ENCODE measurements at regions not wholly inside any gene's neighbourhood (a gene's known extent, or its start where the extent isn't known, plus 50 kb on each side); places are given as distances from the start of the nearest gene placed in this dataset.

GRCh38 chr2:240344904-240345303 lies 90.6 kb upstream of the GPC1 start:
- Mint-ChIP-seq H3K27me3 (peaks cover 27% of the 10 kb centered on the region), H3K36me3 (ENCODE audit: insufficient read depth) (peaks cover 2% of the 10 kb centered on the region), H3K27ac (ENCODE audit: low read depth) (no peak overlapping the region), H3K9me3 (no peaks in the 10 kb centered on the region), H3K4me1 (no peaks in the 10 kb centered on the region), H3K4me3 (no peak overlapping the region)
- no peak for ATAC-seq (replicated peaks; ENCODE audit: extremely low read depth, poor library complexity, severe bottlenecking)
- DNase-seq (ENCODE audit: low spot score in 2 of 2): no peak

DNA sequence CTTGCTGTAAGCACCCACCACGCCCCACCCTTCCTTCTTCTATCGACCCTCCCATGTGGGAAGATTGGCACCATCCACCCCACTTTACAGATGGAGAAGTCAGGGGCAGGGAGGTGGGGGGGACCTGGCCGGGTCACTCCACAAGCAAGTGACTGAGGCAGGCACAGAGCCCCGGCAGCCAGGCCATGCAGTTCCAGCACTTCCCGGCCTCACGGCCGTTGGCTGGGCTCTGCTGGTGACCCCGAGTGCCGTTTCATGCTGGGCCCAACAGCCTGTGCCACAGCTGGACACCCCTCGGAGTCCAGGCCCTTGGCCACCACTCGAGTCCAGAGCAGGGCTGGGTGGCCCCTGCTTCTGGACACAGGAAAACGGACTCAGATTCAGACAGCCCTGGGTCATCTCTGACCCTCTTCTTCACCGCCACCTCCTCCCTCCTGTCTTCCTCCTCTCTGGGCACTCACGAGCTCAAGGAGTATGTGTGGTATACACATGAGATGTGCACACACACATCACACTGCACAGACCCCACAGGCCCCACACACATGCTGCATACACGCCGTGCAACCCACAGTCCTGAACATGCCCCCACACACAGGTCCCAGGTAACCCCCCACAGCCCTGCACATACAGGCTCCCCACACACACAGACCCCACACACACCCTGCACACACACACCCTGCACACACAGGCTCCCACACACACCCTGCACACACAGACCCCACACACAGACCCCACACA lies 89.3 kb upstream of the GPC1 start:
- Mint-ChIP-seq H3K27me3 (peaks cover 37% of the 10 kb centered on the region), H3K4me1 (no peaks in the 10 kb centered on the region), H3K36me3 (ENCODE audit: insufficient read depth) (peaks cover 2% of the 10 kb centered on the region), H3K27ac (ENCODE audit: low read depth) (no peak overlapping the region), H3K9me3 (no peaks in the 10 kb centered on the region), H3K4me3 (no peak overlapping the region)
- ATAC-seq (replicated peaks; ENCODE audit: extremely low read depth, poor library complexity, severe bottlenecking): no peak
- no peak for DNase-seq (ENCODE audit: low spot score in 2 of 2)

DNA sequence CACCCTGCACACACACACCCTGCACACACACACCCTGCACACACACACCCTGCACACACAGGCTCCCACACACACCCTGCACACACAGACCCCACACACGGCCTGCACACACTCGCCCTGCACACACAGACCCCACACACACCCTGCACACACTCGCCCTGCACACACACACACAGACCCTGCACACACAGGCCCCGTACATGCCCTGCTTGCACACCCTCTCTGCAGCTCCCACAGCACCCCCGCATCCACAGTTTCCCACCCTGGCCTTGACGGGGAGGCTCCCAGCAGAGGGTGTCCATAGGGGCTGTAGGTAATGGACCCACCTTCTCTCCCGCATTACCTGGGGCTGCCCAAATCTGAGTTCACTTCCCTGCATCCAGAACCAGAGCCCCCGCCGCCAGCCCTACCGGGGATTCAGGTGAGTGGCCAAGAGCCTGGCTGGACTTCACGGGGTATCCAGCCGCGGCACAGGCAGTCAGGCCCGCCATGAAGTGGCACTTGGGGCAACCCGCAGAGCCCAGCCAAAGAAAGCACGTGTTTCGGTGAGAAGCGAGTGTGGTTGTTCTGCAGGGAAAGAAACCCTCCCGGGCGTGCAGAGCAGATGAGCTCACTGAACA lies 88.6 kb upstream of the GPC1 start:
- Mint-ChIP-seq H3K9me3 (no peaks in the 10 kb centered on the region), H3K27me3 (peaks cover 37% of the 10 kb centered on the region), H3K4me3 (no peak overlapping the region), H3K36me3 (ENCODE audit: insufficient read depth) (peaks cover 2% of the 10 kb centered on the region), H3K4me1 (no peaks in the 10 kb centered on the region), H3K27ac (ENCODE audit: low read depth) (no peak overlapping the region)
- ATAC-seq (replicated peaks; ENCODE audit: extremely low read depth, poor library complexity, severe bottlenecking) (no peak), DNase-seq (ENCODE audit: low spot score in 2 of 2) (no peak)

DNA sequence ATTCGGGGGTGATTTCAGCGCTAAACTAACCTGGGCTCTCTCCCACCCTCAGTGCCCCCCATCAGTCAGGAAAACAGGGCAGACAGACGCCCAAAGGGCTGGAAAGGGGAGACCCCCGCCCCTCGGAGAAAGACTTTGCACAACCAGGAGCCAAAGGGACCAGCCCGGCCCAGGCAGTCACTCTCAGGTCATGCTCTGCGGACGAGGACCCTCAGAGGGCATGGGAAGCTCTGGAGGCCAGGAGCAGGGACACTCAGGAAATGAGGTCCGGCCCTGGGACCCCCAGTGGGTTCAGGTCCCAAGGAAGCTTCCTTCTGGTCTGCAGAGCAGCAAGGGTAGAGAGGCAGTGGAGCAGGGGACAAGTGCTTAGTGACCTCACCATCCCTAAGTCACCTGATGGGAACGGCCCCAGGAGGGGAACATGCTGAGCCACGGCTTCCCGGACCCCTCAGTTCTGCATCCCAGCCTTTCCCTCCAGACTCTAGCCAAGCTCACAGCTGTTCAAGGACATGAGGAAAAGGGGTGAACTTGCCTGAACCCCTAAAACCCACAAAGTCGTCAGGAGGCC lies 88.0 kb upstream of the GPC1 start:
- no peak for ATAC-seq (replicated peaks; ENCODE audit: extremely low read depth, poor library complexity, severe bottlenecking)

GRCh38 chr2:240347949-240348500 lies 87.4 kb upstream of the GPC1 start:
- H3K36me3 Mint-ChIP-seq (ENCODE audit: insufficient read depth): peaks cover 2% of the 10 kb centered on the region
- H3K27me3 Mint-ChIP-seq: peaks cover 37% of the 10 kb centered on the region
- no peak overlapping the region for H3K4me3 Mint-ChIP-seq
- no peak for DNase-seq (ENCODE audit: low spot score in 2 of 2)
- ATAC-seq (replicated peaks; ENCODE audit: extremely low read depth, poor library complexity, severe bottlenecking): no peak
- no peaks in the 10 kb centered on the region for H3K9me3 Mint-ChIP-seq
- no peaks in the 10 kb centered on the region for H3K4me1 Mint-ChIP-seq
- no peak overlapping the region for H3K27ac Mint-ChIP-seq (ENCODE audit: low read depth)

More for the DNA sequence above, 88.0 kb upstream of the GPC1 start:
- Mint-ChIP-seq H3K4me3 (no peak overlapping the region), H3K4me1 (no peaks in the 10 kb centered on the region), H3K36me3 (ENCODE audit: insufficient read depth) (peaks cover 2% of the 10 kb centered on the region), H3K27me3 (peaks cover 37% of the 10 kb centered on the region), H3K9me3 (no peaks in the 10 kb centered on the region), H3K27ac (ENCODE audit: low read depth) (no peak overlapping the region)
- no peak for DNase-seq (ENCODE audit: low spot score in 2 of 2)

GRCh38 chr2:240348522-240348921 lies 86.9 kb upstream of the GPC1 start:
- H3K36me3 Mint-ChIP-seq (ENCODE audit: insufficient read depth): peaks cover 2% of the 10 kb centered on the region
- DNase-seq (ENCODE audit: low spot score in 2 of 2): no peak
- H3K27ac Mint-ChIP-seq (ENCODE audit: low read depth): no peak overlapping the region
- ATAC-seq (replicated peaks; ENCODE audit: extremely low read depth, poor library complexity, severe bottlenecking): no peak
- no peaks in the 10 kb centered on the region for H3K4me1 Mint-ChIP-seq
- H3K4me3 Mint-ChIP-seq: no peak overlapping the region
- peaks cover 37% of the 10 kb centered on the region for H3K27me3 Mint-ChIP-seq
- no peaks in the 10 kb centered on the region for H3K9me3 Mint-ChIP-seq

DNA sequence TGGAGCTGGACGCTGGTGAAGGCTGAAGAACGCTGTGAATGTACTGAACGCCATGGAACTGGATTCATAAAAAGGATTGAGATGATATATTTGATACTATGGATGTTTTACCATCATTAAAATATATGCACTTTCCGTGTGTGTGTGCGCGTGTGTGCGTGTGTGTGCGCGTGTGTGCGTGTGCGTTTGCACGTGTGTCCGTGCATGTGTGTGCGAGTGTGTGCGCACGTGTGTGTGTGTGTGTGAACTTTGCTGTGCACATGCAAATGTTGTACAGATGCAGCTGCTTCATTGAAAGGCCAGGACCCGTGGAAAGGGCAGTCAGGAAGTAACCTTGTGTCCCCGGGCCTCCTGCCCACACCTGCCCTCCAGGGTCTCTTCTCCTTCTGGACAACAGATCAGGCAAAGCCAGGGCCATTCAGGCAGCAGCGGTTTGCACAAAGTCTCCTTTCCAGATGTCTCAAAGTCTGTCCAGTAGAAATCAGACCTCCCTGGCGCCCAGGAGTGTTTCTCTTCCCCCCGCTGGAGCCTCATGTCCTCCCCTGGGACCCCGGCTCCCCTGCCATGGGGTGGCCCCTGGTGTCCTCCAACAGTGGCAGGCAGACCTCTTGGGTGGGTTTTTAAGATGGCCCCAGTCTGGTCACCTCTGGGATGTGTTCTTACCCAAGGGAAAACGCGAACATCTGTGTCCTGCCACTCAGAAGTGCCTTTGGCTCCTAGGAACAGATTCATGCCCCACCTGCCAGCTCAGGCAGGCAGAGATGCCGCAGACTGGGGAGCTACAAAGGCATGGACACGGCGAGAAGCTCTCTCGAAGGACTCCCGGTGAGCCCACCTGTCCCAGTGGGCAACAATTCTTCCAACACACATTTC lies 86.1 kb upstream of the GPC1 start:
- Mint-ChIP-seq H3K27ac (ENCODE audit: low read depth) (no peak overlapping the region), H3K27me3 (peaks cover 37% of the 10 kb centered on the region), H3K36me3 (ENCODE audit: insufficient read depth) (peaks cover 2% of the 10 kb centered on the region), H3K4me3 (no peak overlapping the region), H3K9me3 (no peaks in the 10 kb centered on the region), H3K4me1 (no peaks in the 10 kb centered on the region)
- DNase-seq (ENCODE audit: low spot score in 2 of 2) (no peak), ATAC-seq (replicated peaks; ENCODE audit: extremely low read depth, poor library complexity, severe bottlenecking) (no peak)

DNA sequence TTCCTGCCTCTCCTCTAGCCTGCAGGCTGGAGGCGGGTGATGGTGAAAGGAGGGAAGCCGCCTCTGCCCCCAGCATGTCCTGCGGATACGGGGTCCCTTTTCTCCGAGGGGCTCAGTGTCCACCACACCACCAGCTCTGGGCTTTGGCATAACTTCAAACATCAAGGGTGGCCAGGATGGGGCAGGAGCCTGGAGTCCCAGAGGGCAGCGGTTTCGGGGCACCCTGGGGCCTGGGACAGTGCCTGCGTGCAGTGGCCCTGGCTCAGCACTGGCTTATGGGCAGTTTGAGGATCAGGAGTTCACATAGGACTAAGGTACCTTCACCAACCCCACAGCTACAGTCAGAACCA lies 85.5 kb upstream of the GPC1 start:
- Mint-ChIP-seq H3K27ac (ENCODE audit: low read depth) (no peak overlapping the region), H3K27me3 (peaks cover 32% of the 10 kb centered on the region), H3K4me3 (no peak overlapping the region), H3K36me3 (ENCODE audit: insufficient read depth) (peaks cover 2% of the 10 kb centered on the region), H3K4me1 (no peaks in the 10 kb centered on the region), H3K9me3 (no peaks in the 10 kb centered on the region)
- no peak for ATAC-seq (replicated peaks; ENCODE audit: extremely low read depth, poor library complexity, severe bottlenecking)
- DNase-seq (ENCODE audit: low spot score in 2 of 2): no peak

DNA sequence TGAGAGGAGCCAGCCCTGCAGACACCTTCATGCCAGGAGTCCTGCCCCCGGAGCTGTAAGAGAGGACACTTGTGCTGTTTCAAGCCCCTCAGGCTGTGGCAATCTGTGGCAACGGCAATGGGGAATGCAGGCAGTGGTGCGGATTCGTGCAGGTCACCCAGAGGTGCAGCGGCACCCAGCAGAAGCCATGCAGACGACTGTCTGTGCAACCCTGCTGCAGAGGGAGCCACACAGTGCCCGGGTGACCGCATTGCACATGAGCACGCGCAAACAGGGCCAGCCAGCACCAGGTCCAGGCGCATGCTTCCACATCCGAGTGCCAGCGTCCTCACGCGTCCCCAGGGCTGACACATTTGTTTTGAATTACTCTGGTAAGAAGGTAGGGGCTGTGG lies 84.8 kb upstream of the GPC1 start:
- no peak for DNase-seq (ENCODE audit: low spot score in 2 of 2)
- Mint-ChIP-seq H3K27ac (ENCODE audit: low read depth) (no peak overlapping the region), H3K36me3 (ENCODE audit: insufficient read depth) (peaks cover 2% of the 10 kb centered on the region), H3K4me1 (no peaks in the 10 kb centered on the region), H3K9me3 (no peaks in the 10 kb centered on the region), H3K4me3 (no peak overlapping the region), H3K27me3 (peaks cover 30% of the 10 kb centered on the region)
- no peak for ATAC-seq (replicated peaks; ENCODE audit: extremely low read depth, poor library complexity, severe bottlenecking)

DNA sequence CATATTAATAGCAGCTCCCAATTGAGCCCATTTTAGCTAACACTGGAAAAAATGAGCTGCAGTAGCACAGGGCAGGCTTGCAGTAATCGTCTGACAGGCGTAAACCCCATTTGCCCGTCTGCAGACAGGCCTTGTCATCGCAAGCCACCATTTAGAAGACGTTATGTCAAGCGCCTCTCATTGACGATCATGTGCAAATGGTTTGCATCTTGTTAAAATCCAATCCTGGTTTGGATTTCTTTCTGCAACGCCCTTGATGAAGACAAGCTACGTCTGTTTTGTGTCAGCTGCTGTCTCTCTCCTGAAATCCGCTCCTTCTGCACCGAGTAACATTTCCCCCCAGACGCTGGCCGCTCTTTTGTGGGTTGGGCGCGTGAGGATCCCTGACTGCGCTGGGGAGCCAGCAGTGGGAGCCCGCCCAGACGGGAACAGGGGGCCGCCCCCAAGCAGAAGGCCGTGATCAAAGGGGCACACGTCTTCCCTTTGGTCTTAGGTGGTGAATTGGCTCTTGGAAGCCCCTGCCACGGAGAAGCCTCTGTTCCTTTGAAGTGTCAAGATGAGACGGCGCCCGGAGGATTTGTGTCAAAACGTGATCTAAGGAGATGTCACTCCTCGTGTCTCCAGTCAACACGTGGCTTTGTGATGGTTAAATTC lies 84.2 kb upstream of the GPC1 start:
- no peak overlapping the region for H3K4me3 Mint-ChIP-seq
- no peaks in the 10 kb centered on the region for H3K4me1 Mint-ChIP-seq
- DNase-seq (ENCODE audit: low spot score in 2 of 2): no peak
- no peak overlapping the region for H3K27ac Mint-ChIP-seq (ENCODE audit: low read depth)
- H3K9me3 Mint-ChIP-seq: no peaks in the 10 kb centered on the region
- H3K27me3 Mint-ChIP-seq: peaks cover 31% of the 10 kb centered on the region
- no peak for ATAC-seq (replicated peaks; ENCODE audit: extremely low read depth, poor library complexity, severe bottlenecking)
- peaks cover 2% of the 10 kb centered on the region for H3K36me3 Mint-ChIP-seq (ENCODE audit: insufficient read depth)

- Mint-ChIP-seq H3K27me3 (peaks cover 34% of the 10 kb centered on the region), H3K4me3 (no peak overlapping the region), H3K4me1 (no peaks in the 10 kb centered on the region), H3K9me3 (no peaks in the 10 kb centered on the region), H3K27ac (ENCODE audit: low read depth) (no peak overlapping the region), H3K36me3 (ENCODE audit: insufficient read depth) (no peaks in the 10 kb centered on the region)
- no peak for ATAC-seq (replicated peaks; ENCODE audit: extremely low read depth, poor library complexity, severe bottlenecking)
- no peak for DNase-seq (ENCODE audit: low spot score in 2 of 2)
These were observed 83.5 kb upstream of the GPC1 start for GRCh38 chr2:240351826-240352426.

All from central memory CD8-positive, alpha-beta T cell (primary cell).